Testis (tissue), 2 donors: ENCODE measurements at regions not wholly inside any gene's neighbourhood (a gene's known extent, or its start where the extent isn't known, plus 50 kb on each side); places are given as distances from the start of the nearest gene placed in this dataset.

Experiments used
- DNase-seq: peaks from one replicate; pipeline ENCODE4 v3.0.0-alpha.2; 2019
- H3K27ac ChIP-seq, 2 donors: fragments of 200-600 bp; sonication (generic); one replicate each; pipeline ENCODE4 v1.5.1; 2019
- H3K27me3 ChIP-seq: fragments of 200-600 bp; sonication (generic); one replicate; pipeline ENCODE4 v1.5.1; 2019
- H3K36me3 ChIP-seq: fragments of 200-600 bp; sonication (generic); one replicate; pipeline ENCODE4 v1.5.1; 2017; ENCODE audit warnings: low read depth; ENCODE audit errors: missing control alignments
- H3K4me1 ChIP-seq: fragments of 200-600 bp; sonication (generic); one replicate; pipeline ENCODE4 v1.5.1; 2019
- H3K4me3 ChIP-seq, 2 donors: fragments of 200-600 bp; sonication (generic); one replicate each; pipeline ENCODE4 v1.5.1; 2017 to 2019
- H3K9me3 ChIP-seq: fragments of 200-600 bp; sonication (generic); one replicate; pipeline ENCODE4 v1.5.1; 2017
- POLR2A ChIP-seq: fragments of 450-650 bp; IDR thresholded peaks from one replicate; pipeline ENCODE4 v1.6.1; 2017; ENCODE audit warnings: antibody characterized with exemption, mild to moderate bottlenecking, moderate library complexity
- WGBS, 2 donors: methylation state at CpG; one replicate each; pipeline ENCODE4 v1.1.5; 2018; 5-methylcytosine and 5-hydroxymethylcytosine counted together
- intact Hi-C: fragments of 100-400 bp; cut with DNase I; formaldehyde crosslinking; loops from one replicate; pipeline ENCODE4 v1.15.1; 2023; ENCODE audit warnings: low total_unique reads
- TF ChIP-seq, protein P1 (sequence below), 3 experiments: fragments of 450-650 bp in 2 of 3; fragments of 200-600 bp in 1 of 3; sonication (generic) in 1 of 3; IDR thresholded peaks; one replicate each; pipeline ENCODE4 v1.5.1; 2016 to 2019; ENCODE audit warnings: antibody characterized with exemption in 3 of 3, mild to moderate bottlenecking in 2 of 3, moderate library complexity in 1 of 3

DNA sequence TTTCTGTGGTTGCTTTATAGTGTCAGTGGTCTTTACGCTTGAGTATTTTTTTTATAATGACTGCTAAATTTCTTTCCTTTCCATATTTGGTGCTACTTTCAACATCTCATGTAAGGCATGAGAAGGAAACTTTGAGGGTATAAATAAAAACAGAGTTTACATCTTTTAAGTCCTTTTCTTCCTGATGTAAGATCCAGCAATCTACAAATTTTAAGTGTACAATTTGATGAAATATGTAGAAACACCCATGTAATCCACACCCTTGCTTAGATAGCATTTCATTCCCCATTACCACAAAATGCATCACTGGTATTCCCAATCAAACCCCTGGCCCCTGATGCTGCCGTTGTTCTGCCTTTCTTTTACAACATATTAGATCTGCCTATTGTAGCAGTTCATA, 769.1 kb downstream of the CCDC85A start:
- Histone ChIP-seq H3K9me3 (no peaks in the 10 kb centered on the region), H3K4me3 (no peak overlapping the region), H3K27ac (no peak overlapping the region), H3K36me3 (no peaks in the 10 kb centered on the region), H3K4me1 (no peaks in the 10 kb centered on the region), H3K27me3 (no peaks in the 10 kb centered on the region)
- intact Hi-C loops: no loop called here
- 95 to 97% methylated on average over 2 of the region's 2 CpGs for WGBS, 2 donors
- DNase-seq: no peak
- TF ChIP-seq, protein P1, sequence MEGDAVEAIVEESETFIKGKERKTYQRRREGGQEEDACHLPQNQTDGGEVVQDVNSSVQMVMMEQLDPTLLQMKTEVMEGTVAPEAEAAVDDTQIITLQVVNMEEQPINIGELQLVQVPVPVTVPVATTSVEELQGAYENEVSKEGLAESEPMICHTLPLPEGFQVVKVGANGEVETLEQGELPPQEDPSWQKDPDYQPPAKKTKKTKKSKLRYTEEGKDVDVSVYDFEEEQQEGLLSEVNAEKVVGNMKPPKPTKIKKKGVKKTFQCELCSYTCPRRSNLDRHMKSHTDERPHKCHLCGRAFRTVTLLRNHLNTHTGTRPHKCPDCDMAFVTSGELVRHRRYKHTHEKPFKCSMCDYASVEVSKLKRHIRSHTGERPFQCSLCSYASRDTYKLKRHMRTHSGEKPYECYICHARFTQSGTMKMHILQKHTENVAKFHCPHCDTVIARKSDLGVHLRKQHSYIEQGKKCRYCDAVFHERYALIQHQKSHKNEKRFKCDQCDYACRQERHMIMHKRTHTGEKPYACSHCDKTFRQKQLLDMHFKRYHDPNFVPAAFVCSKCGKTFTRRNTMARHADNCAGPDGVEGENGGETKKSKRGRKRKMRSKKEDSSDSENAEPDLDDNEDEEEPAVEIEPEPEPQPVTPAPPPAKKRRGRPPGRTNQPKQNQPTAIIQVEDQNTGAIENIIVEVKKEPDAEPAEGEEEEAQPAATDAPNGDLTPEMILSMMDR (IDR thresholded peaks at IDR 0.05): no peak
- TF ChIP-seq POLR2A: no peak

DNA sequence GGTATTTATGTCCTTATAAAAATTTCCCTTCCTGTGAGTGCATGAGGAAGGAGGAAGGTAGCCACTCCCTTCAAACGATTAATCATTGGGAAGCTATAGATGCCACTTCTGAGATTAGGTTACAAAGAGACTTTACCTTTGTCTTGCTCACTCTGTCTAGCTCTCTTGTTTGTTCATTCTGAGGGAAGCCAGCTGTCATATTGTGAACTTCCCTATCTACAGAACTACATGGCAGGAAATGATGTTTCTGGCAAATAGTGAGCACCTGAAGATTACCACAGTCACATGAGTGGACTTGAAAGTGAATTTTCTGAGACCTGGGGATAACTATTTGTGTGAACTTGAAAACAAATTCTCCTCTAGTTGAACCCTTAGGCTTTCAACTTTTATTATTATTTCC, 776.8 kb downstream of the CCDC85A start:
- DNase-seq: no peak
- no peaks in the 10 kb centered on the region for H3K9me3 ChIP-seq
- TF ChIP-seq, protein P1 (IDR thresholded peaks at IDR 0.05): no peak
- no peaks in the 10 kb centered on the region for H3K36me3 ChIP-seq
- H3K27ac ChIP-seq: no peak overlapping the region
- H3K4me1 ChIP-seq: no peaks in the 10 kb centered on the region
- H3K27me3 ChIP-seq: no peaks in the 10 kb centered on the region
- WGBS, 2 donors: 83 to 87% methylated on average over 1 of the region's 1 CpG
- H3K4me3 ChIP-seq: no peak overlapping the region
- intact Hi-C loops: no loop called here

DNA sequence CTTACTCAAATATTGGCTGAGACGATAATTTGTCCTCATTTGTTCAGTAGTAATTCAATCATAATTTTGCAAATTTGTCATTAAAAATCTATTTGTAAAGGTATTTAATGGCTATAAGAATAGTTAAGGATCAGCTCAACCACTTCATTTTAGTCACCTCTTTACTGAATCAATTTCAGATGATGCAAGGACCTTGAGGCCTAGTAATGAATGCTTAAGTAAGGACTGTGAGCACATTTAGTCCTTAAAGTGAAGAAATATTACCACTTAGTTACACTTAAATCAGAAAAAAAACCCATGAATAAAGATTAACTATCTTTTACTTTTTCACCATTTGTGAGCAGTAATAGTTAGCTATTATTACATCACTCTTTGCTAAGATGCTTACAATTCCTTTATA, 778.9 kb downstream of the CCDC85A start:
- no peaks in the 10 kb centered on the region for H3K27me3 ChIP-seq

DNA sequence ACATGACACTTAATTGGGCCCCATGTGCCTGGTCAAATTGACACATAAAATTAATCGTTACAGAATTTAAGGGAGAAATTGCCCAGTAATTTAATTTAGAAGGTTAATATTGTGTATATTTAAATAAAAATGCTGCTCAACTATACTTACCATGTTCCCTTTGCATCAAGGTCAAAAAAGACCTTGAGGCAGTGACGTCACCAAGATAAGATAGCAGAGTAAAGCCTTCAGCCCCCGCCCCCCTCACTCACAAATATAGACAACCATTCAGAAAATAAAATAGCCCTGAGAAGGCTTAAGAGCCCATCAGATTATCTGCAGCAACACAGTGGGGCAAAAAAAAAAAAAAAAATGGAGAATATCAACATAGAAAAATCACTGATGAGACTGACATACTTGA, 785.7 kb downstream of the CCDC85A start:
- DNase-seq: no peak
- intact Hi-C loops: no loop called here
- no peaks in the 10 kb centered on the region for H3K27me3 ChIP-seq
- no peaks in the 10 kb centered on the region for H3K36me3 ChIP-seq
- no peaks in the 10 kb centered on the region for H3K4me1 ChIP-seq
- TF ChIP-seq, protein P1 (IDR thresholded peaks at IDR 0.05): no peak
- TF ChIP-seq POLR2A: no peak
- H3K27ac ChIP-seq: no peak overlapping the region
- H3K4me3 ChIP-seq: no peak overlapping the region
- WGBS, 2 donors: 72 to 77% methylated on average over 3 of the region's 3 CpGs
- H3K9me3 ChIP-seq: no peaks in the 10 kb centered on the region

More for the DNA sequence above, 778.9 kb downstream of the CCDC85A start:
- Histone ChIP-seq H3K27ac (no peak overlapping the region), H3K4me1 (no peaks in the 10 kb centered on the region), H3K36me3 (no peaks in the 10 kb centered on the region), H3K9me3 (no peaks in the 10 kb centered on the region), H3K4me3 (no peak overlapping the region)
- WGBS, 2 donors: 97 to 98% methylated on average over 1 of the region's 1 CpG
- no peak for DNase-seq
- TF ChIP-seq POLR2A: no peak
- TF ChIP-seq, protein P1 (IDR thresholded peaks at IDR 0.05): no peak
- intact Hi-C loops: no loop called here

DNA sequence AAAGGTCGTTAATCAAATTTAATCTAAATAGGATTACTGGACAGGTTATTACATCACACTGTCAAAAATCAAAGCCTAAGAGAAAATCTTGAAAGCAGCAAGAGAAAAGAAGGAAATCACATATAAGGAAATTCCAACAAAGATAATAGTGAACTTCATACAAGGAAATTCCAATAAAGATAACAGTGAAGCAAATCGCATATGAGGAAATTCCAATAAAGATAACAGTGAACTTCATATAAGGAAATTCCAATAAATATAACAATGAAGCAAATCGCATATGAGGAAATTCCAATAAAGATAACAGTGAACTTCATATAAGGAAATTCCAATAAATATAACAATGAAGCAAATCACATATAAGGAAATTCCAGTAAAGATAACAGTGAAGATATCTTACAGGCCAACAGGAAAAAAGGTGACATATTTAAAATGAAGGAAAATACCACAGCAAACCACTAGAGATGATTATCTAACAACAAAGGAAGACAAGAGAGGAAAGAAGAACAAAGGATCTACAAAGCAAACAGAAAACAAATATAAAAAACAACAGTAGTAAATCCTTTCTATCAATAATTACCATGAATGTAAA, 787.7 kb downstream of the CCDC85A start:
- Histone ChIP-seq H3K9me3 (no peaks in the 10 kb centered on the region), H3K4me1 (no peaks in the 10 kb centered on the region), H3K36me3 (no peaks in the 10 kb centered on the region), H3K4me3 (no peak overlapping the region), H3K27me3 (no peaks in the 10 kb centered on the region), H3K27ac (no peak overlapping the region)
- no peak for DNase-seq
- intact Hi-C loops: no loop called here
- TF ChIP-seq POLR2A: no peak
- TF ChIP-seq, protein P1 (IDR thresholded peaks at IDR 0.05): no peak
- 62 to 63% methylated on average over 3 of the region's 3 CpGs for WGBS, 2 donors
